PC-9 (cell line): ENCODE measurements at regions not wholly inside any gene's neighbourhood (a gene's known extent, or its start where the extent isn't known, plus 50 kb on each side); places are given as distances from the start of the nearest gene placed in this dataset.

Experiments
- BruUV-seq: library from RNA; stranded (reverse); fragments of 400-500 nt; replicated peaks from 2 replicates; lab custom pipeline; 2021; lab: Mats Ljungman, UMichigan
- CTCF ChIA-PET: fragments of 300-600 bp; sonication (Branson Sonifier 250); formaldehyde crosslinking; loops from one replicate; lab custom pipeline; 2022; ENCODE audit warnings: antibody characterized with exemption; lab: Charles Lee
- POLR2A ChIA-PET: fragments of 300-600 bp; sonication (Branson Sonifier 250); formaldehyde crosslinking; loops from one replicate; lab custom pipeline; 2022; ENCODE audit warnings: antibody characterized with exemption; ENCODE audit not compliant: unreplicated experiment; lab: Charles Lee
- DNase-seq, 2 experiments: peaks; one replicate each; pipeline versions ENCODE4 v3.0.0 to v3.0.0-alpha.2; 2015 to 2022; ENCODE audit warnings: mixed read lengths in 1 of 2
- H2AFZ ChIP-seq: fragments of 200-600 bp; sonication (generic); 2 replicates; pipeline ENCODE4 v1.8.1; 2017; ENCODE audit warnings: antibody characterized with exemption
- H3F3A ChIP-seq: fragments of 200-600 bp; sonication (generic); 2 replicates; pipeline ENCODE4 v1.8.1; 2017; ENCODE audit warnings: antibody characterized with exemption, mild to moderate bottlenecking, low read depth; ENCODE audit not compliant: insufficient read depth
- H3K27ac ChIP-seq: fragments of 200-600 bp; sonication (generic); 2 replicates; pipeline ENCODE4 v1.6.1; 2016; ENCODE audit warnings: mixed run types
- H3K27me3 ChIP-seq: fragments of 200-600 bp; sonication (generic); 2 replicates; pipeline ENCODE4 v1.6.1; 2016; ENCODE audit warnings: low read depth, mixed run types; ENCODE audit not compliant: insufficient read depth
- H3K36me3 ChIP-seq: fragments of 200-600 bp; sonication (generic); 2 replicates; pipeline ENCODE4 v1.6.1; 2016; ENCODE audit warnings: low read depth, mixed run types
- H3K4me1 ChIP-seq: fragments of 200-600 bp; sonication (generic); replicated peaks from 2 replicates; pipeline ENCODE4 v1.6.1; 2016; ENCODE audit warnings: mixed run types; ENCODE audit not compliant: insufficient read depth
- H3K4me2 ChIP-seq: fragments of 200-600 bp; sonication (generic); 2 replicates; pipeline ENCODE4 v1.6.1; 2017; ENCODE audit warnings: mixed run types
- H3K4me3 ChIP-seq: fragments of 200-600 bp; sonication (generic); 2 replicates; pipeline ENCODE4 v1.6.1; 2016; ENCODE audit warnings: mixed run types
- H3K79me2 ChIP-seq: fragments of 200-600 bp; sonication (generic); 2 replicates; pipeline ENCODE4 v1.6.1; 2017; ENCODE audit warnings: low read depth, mixed run types
- H3K9me2 ChIP-seq: fragments of 200-600 bp; sonication (generic); 2 replicates; pipeline ENCODE4 v1.8.1; 2017; ENCODE audit warnings: mild to moderate bottlenecking; ENCODE audit not compliant: insufficient read depth
- H3K9me3 ChIP-seq: fragments of 200-600 bp; sonication (generic); 2 replicates; pipeline ENCODE4 v1.8.1; 2016; ENCODE audit warnings: low read depth; ENCODE audit not compliant: insufficient read depth
- H4K20me1 ChIP-seq: fragments of 200-600 bp; sonication (generic); 2 replicates; pipeline ENCODE4 v1.8.1; 2017; ENCODE audit not compliant: insufficient read depth
- EZH2 ChIP-seq: fragments of 200-600 bp; sonication (generic); IDR thresholded peaks from 2 replicates; pipeline ENCODE4 v1.8.0; 2017; ENCODE audit warnings: antibody characterized with exemption, low read depth
- intact Hi-C: fragments of 100-400 bp; cut with micrococcal nuclease; formaldehyde crosslinking; loops from one replicate; pipeline ENCODE4 v1.10.0; 2022; ENCODE audit not compliant: unreplicated experiment
- TF ChIP-seq, protein P1 (sequence below): fragments of 200-600 bp; sonication (generic); conservative IDR thresholded peaks from 2 replicates; pipeline ENCODE4 v1.6.1; 2017; ENCODE audit warnings: mixed run types, antibody characterized with exemption, mild to moderate bottlenecking, moderate library complexity

DNA sequence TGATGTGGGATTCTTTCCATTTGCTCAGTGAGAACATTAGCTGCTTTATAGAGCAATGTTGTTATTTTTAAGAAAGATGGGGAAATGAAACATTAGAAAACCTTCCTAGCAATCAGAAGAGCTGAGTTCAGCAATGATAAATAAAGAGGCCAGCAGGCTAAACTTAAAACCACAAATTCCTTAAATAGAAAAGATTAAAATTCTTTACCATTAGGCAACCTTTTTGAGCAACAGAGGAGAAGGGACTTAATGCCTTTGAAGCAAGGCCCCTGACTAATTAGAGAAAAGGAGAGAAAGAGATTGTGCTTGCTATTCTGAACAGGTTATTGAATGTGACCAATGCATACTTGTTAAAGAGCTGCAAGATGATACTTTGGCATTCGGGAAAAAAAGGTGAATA, 160.8 kb upstream of the LMO3 start:
- Histone ChIP-seq H3K36me3 (no peaks in the 10 kb centered on the region), H3K79me2 (no peaks in the 10 kb centered on the region), H3K9me3 (0 out of 2 replicates have a peak, but pooled peaks cover 3% of the 10 kb centered on the region), H3K4me2 (no peak overlapping the region), H3K9me2 (no peaks in the 10 kb centered on the region), H2AFZ (no peak overlapping the region), H3K4me3 (no peak overlapping the region), H3F3A (no peaks in the 10 kb centered on the region), H3K4me1 (no peaks in the 10 kb centered on the region), H3K27ac (no peak overlapping the region), H4K20me1 (no peaks in the 10 kb centered on the region), H3K27me3 (no peaks in the 10 kb centered on the region)
- ChIA-PET CTCF (no interaction called here), POLR2A (no interaction called here)
- no TSS peak for BruUV-seq
- intact Hi-C loops, result no loop called here
- TF ChIP-seq, protein P1, sequence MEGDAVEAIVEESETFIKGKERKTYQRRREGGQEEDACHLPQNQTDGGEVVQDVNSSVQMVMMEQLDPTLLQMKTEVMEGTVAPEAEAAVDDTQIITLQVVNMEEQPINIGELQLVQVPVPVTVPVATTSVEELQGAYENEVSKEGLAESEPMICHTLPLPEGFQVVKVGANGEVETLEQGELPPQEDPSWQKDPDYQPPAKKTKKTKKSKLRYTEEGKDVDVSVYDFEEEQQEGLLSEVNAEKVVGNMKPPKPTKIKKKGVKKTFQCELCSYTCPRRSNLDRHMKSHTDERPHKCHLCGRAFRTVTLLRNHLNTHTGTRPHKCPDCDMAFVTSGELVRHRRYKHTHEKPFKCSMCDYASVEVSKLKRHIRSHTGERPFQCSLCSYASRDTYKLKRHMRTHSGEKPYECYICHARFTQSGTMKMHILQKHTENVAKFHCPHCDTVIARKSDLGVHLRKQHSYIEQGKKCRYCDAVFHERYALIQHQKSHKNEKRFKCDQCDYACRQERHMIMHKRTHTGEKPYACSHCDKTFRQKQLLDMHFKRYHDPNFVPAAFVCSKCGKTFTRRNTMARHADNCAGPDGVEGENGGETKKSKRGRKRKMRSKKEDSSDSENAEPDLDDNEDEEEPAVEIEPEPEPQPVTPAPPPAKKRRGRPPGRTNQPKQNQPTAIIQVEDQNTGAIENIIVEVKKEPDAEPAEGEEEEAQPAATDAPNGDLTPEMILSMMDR, result no peak
- no peak for DNase-seq

DNA sequence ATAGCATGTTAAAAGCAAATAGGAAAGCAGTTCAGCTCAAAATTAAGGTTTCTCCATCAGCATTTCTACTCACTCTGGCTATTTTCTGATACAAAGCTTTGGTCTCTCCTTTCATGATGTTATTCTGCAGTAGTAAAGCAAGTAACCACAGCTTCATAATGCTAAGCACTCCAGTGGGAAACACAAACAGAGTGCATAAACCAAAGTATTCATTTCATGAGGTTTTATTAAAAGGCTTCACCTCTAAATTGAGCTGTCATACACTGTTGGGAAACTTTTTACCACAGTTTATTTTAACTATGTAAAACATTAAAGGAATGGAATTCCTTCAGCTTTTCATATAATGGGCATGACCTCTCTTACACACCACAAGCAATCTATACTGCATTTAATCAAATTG, 157.9 kb upstream of the LMO3 start:
- POLR2A ChIA-PET, result no interaction called here
- CTCF ChIA-PET, result no interaction called here
- Histone ChIP-seq H3K9me3 (0 out of 2 replicates have a peak, but pooled peaks cover 3% of the 10 kb centered on the region), H3K4me1 (no peaks in the 10 kb centered on the region), H4K20me1 (no peaks in the 10 kb centered on the region), H3K36me3 (no peaks in the 10 kb centered on the region), H2AFZ (no peak overlapping the region), H3F3A (no peaks in the 10 kb centered on the region), H3K9me2 (no peaks in the 10 kb centered on the region), H3K4me2 (no peak overlapping the region), H3K79me2 (no peaks in the 10 kb centered on the region), H3K4me3 (no peak overlapping the region), H3K27me3 (no peaks in the 10 kb centered on the region), H3K27ac (no peak overlapping the region)
- TF ChIP-seq, protein P1, result no peak
- no peak for TF ChIP-seq EZH2
- no TSS peak for BruUV-seq
- intact Hi-C loops, result no loop called here
- DNase-seq, result no peak

DNA sequence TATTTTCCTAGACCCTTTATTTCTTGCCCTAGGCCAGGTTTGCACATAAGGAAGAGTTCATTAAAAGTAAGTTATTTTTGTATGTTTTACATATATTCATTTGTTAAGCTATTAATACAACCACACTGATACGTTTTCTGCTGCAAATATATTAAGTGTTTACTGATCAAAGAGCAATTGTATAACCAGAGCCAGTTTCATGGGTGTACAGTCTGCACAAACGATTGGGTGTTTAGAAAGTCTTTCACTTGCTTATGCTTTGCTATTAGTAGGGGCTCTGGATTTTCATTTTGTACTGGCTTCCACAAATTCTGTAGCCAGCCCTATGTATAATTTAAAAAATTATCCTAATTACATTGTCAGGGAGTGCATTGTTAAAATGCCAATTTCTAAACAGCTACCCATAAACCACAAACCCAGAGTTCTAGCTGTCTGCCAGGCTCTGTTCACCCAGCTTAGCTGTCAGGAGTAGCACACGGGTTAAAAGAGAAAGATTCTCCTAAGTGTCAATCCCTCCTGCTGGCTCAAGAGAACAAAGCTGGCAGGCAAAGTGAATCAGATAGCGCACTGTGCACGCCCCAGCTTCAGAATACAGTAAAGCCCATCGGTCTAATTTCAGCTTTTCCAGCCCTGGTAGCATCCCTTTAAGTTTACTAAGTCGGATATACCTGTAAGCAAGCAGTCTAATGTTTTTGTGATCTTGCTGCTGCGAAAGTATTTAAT, 151.0 kb upstream of the LMO3 start:
- POLR2A ChIA-PET, result no interaction called here
- CTCF ChIA-PET, result no interaction called here
- Histone ChIP-seq H3K4me3 (no peak overlapping the region), H3K9me3 (no peaks in the 10 kb centered on the region), H3K79me2 (no peaks in the 10 kb centered on the region), H3K27ac (no peak overlapping the region), H3K27me3 (no peaks in the 10 kb centered on the region), H3K9me2 (no peaks in the 10 kb centered on the region), H3F3A (no peaks in the 10 kb centered on the region), H2AFZ (no peak overlapping the region), H3K4me1 (no peaks in the 10 kb centered on the region), H3K36me3 (no peaks in the 10 kb centered on the region), H4K20me1 (no peaks in the 10 kb centered on the region), H3K4me2 (no peak overlapping the region)
- intact Hi-C loops, result no loop called here
- TF ChIP-seq, protein P1, result no peak
- TF ChIP-seq EZH2, result no peak
- DNase-seq, result no peak
- no TSS peak for BruUV-seq
